ENCODE measurements at regions not wholly inside any gene's neighbourhood (a gene's known extent, or its start where the extent isn't known, plus 50 kb on each side); places are given as distances from the start of the nearest gene placed in this dataset.

GRCh38 chr12:65619018-65619417 lies 205.3 kb upstream of the HMGA2 start:
- Histone ChIP-seq H3K27ac (ENCODE audit: low read depth in 2 of 2, low read length in 2 of 2) (no peak overlapping the region), H3K4me1 (ENCODE audit: control insufficient read depth in 2 of 3, insufficient read depth in 2 of 3, low read depth in 1 of 3, low read length in 3 of 3) (peaks cover 0 to 4% (median 0%) of the 10 kb centered on the region in 3 donors), H3K9ac (ENCODE audit: low read length in 3 of 3) (no peak overlapping the region), H3K27me3 (ENCODE audit: control insufficient read depth, insufficient read depth, low read length) (no peaks in the 10 kb centered on the region), H3K4me3 (ENCODE audit: low read length in 3 of 3) (no peak overlapping the region), H3K36me3 (ENCODE audit: control insufficient read depth in 2 of 3, insufficient read depth in 3 of 3, low read length in 3 of 3) (no peaks in the 10 kb centered on the region), H3K9me3 (ENCODE audit: control insufficient read depth in 2 of 3, insufficient read depth in 1 of 3, low read length in 3 of 3) (no peaks in the 10 kb centered on the region)
- TF ChIP-seq CTCF (IDR thresholded peaks at IDR 0.05; ENCODE audit: borderline replicate concordance, extremely low read depth, insufficient read depth) = no peak
- DNase-seq (no peak), FAIRE-seq (no peak)
- intact Hi-C loops (cut with DNase I) = no loop called here

- Histone ChIP-seq H3K9me3 (ENCODE audit: control insufficient read depth in 2 of 3, insufficient read depth in 1 of 3, low read length in 3 of 3) (no peaks in the 10 kb centered on the region), H3K36me3 (ENCODE audit: control insufficient read depth in 2 of 3, insufficient read depth in 3 of 3, low read length in 3 of 3) (no peaks in the 10 kb centered on the region), H3K4me3 (ENCODE audit: low read length in 3 of 3) (no peak overlapping the region), H3K27me3 (ENCODE audit: control insufficient read depth, insufficient read depth, low read length) (no peaks in the 10 kb centered on the region), H3K4me1 (ENCODE audit: control insufficient read depth in 2 of 3, insufficient read depth in 2 of 3, low read depth in 1 of 3, low read length in 3 of 3) (peaks cover 0 to 4% (median 0%) of the 10 kb centered on the region in 3 donors), H3K27ac (ENCODE audit: low read depth in 2 of 2, low read length in 2 of 2) (no peak overlapping the region), H3K9ac (ENCODE audit: low read length in 3 of 3) (no peak overlapping the region)
- FAIRE-seq = no peak
- TF ChIP-seq CTCF (IDR thresholded peaks at IDR 0.05; ENCODE audit: borderline replicate concordance, extremely low read depth, insufficient read depth) = no peak
- peak in 1 of 5 donors; percentile 20 for DNase-seq
- intact Hi-C loops (cut with DNase I) = no loop called here
Observed at GRCh38 chr12:65620046-65620445, 204.2 kb upstream of the HMGA2 start.

DNA sequence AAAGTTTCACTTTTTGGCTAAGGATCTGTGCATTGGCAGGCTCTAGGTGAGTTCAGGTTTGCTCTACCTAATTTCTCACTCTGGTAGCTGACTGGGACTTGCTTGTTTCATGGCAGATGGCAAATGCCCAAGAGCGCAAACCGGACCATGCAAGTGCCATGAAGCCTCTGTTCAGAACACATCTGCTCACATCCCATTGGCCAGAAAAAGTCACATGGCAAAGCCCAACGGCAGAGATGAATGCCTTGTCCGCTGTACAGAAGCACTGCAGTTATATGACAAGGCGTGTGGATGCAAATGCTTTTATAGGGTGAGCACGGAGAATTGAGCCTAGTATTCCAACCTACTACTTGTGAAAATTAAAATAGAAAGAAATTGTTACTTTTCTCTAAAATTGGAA lies 202.2 kb upstream of the HMGA2 start:
- no peak for FAIRE-seq

More for the DNA sequence above, 202.2 kb upstream of the HMGA2 start:
- no peak for TF ChIP-seq CTCF (IDR thresholded peaks at IDR 0.05; ENCODE audit: borderline replicate concordance, extremely low read depth, insufficient read depth)
- Histone ChIP-seq H3K4me1 (ENCODE audit: control insufficient read depth in 2 of 3, insufficient read depth in 2 of 3, low read depth in 1 of 3, low read length in 3 of 3) (peaks cover 0 to 4% (median 0%) of the 10 kb centered on the region in 3 donors), H3K9me3 (ENCODE audit: control insufficient read depth in 2 of 3, insufficient read depth in 1 of 3, low read length in 3 of 3) (no peaks in the 10 kb centered on the region), H3K9ac (ENCODE audit: low read length in 3 of 3) (no peak overlapping the region), H3K27me3 (ENCODE audit: control insufficient read depth, insufficient read depth, low read length) (no peaks in the 10 kb centered on the region), H3K36me3 (ENCODE audit: control insufficient read depth in 2 of 3, insufficient read depth in 3 of 3, low read length in 3 of 3) (no peaks in the 10 kb centered on the region), H3K27ac (ENCODE audit: low read depth in 2 of 2, low read length in 2 of 2) (no peak overlapping the region), H3K4me3 (ENCODE audit: low read length in 3 of 3) (no peak overlapping the region)
- intact Hi-C loops (cut with DNase I) = no loop called here
- DNase-seq = no peak
